Umbilical cord (tissue), 1 donor: ENCODE measurements at regions not wholly inside any gene's neighbourhood (a gene's known extent, or its start where the extent isn't known, plus 50 kb on each side); places are given as distances from the start of the nearest gene placed in this dataset.

Experiments
- DNase-seq: peaks from one replicate; pipeline ENCODE4 v3.0.0-alpha.2; 2015; ENCODE audit warnings: low spot score

DNA sequence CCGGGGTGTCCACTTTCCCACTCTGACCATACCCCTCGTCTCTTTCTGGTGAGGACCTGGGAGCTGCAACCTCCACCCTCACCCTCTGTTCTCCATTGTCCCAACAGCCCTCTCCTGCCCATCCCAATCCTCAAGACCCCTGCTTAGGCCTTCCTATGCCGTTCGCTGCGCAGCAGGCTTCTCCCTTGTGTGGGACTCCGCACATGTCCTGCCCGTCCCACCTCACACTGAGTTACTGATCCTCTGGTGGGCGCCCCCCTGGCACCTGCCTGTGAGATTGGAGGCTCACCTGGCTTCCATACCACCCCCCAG lies 119.5 kb upstream of the SNTG2 start:
- no peak for DNase-seq

DNA sequence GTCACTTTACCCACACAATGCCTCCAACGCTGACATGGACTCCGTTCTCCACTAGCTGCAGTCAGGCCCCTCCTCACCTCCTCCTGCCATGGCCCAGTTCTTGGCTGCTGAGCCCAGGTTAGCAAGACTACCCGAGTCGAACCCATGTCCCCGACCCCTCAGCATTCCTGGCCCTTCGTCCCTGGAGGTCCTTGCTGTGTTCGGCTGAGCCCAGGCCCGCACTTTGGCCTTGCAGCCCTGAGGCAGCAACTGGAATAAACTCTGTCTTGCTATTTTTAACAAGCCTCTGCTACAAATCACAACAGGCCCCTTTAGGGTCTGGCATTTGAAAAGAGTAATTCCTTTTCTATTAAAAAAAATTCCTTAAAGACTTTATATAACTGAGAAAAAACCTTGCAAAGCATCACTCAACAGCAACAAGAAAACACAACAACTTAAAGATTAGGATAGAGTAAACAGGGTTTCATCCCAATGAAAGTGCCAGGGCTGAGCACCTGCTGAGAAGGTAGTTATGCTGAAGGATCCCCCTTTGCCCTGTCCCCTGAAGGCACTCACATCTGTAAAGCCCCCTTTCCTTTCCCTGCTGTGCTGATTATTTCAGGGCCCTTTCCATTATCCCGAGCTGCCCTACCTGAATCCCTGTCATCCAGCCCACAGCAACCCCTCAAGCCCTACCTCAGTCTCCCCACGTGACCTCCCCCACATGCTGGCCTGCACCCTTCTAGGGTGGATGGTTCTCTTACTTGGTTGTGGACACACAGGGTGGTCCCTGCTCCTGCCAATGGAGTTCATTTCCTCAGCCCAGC lies 120.0 kb upstream of the SNTG2 start:
- DNase-seq: no peak

DNA sequence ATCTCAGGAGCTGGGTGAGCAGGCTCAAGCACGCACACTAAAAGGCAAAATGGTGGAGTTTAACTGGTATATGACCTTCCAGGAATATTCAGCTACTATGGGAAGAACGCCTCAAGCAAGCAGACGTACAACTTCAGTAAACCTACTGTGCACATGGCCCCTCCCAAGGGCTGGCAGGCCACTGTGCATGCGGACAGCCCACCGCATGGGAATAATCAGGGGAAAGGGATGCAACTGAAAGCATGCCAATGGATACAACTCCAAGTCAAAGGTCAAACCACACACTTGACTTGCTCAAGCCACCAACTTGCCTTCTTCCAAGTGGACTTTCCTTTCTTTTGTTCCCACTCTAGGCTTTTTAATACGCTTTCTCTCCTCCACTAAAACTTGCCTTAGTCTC lies 121.6 kb upstream of the SNTG2 start:
- no peak for DNase-seq

DNA sequence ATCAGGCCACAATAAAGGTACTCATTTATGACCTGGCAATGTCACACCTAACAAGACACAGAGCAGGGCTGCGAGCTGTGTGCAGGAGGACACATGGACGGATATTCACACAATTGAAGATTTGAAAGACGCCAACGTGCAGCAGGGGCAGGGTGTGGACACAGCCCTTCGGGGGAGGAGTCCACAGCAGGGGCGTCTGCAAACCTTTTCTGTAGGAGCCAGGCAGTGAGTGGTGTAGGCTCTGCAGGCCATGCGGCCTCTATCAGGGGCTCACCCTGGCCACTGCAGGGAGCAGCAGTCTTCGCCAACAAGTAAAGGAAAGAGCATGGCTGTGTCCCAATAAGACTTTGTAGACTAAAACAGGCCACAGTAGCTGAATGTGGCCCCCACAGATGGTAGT lies 125.7 kb upstream of the SNTG2 start:
- no peak for DNase-seq

DNA sequence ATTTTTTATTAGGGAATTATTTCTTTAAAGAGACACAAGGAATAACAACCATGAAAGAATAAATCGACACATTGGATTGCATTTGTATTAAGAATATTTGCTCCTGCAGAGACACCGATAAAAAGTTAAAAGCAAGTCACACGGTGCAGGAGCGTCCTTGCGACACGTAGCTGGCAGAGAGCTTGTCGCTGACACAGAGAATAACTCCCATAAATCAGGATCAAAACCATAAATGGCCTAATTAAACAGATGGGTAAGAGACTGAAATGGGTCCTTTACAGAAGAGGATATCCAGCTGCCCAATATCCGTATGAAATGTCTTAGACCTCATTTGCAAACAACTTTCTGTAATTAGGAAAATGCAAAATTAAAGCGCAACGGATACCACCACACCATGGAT lies 126.1 kb upstream of the SNTG2 start:
- DNase-seq: no peak

DNA sequence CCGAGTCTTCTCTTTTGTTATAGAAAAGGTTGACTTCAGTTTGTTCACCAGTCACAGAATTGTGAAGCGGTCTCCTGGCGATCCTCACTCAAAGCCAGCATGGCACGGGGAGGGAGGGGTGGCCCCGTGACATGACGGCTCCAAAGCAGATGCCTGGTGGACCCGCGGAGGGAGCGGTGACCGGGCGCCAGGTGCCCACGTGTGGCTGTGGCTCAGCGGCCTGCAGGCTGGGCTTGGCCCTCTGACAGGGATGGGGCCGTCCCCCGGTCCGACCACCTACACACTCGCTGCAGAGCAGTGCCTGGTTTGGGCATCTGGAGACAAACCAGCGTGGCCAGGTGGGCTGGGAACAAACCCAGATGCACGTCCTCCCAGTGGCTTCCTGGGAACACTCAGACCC lies 129.1 kb upstream of the SNTG2 start:
- no peak for DNase-seq

DNA sequence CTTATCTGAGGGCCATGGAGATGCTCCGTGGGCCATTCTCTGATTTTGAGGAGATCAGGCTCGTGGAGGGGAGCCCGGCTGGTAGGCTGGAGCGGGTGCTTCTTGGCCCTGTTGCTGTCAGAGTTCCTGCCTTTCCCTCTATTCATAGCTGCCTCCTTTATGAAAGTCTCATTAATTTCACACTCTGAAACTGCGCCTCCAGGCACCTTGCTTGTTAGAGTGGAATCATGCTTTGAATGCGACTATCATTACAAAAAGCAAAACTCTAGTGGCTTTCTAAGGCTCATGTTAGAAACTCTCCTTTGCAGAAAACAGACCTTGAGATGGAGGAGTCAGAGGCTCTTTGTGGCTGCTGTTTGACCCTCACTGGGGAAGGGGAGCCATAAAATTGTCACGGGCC lies 131.0 kb upstream of the SNTG2 start:
- no peak for DNase-seq

DNA sequence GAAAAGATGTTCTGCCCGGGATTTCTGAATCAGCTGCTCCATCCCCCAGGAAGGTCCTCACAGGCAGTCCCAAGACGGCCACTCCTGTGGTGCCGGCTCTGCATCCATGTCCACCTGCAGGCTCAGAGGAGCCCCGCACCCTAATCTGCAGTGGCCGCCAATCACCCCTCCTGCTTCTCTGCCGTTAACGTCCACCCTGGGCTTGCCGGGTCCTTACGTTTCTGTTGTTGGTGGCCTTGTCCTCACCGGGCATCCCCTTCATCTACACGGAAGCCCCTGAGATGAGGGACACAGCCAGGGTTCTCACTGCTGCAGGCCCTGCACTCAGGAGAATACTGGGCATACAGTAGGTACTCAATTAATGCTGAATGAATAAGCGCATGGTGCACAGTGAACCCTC lies 131.5 kb upstream of the SNTG2 start:
- no peak for DNase-seq

DNA sequence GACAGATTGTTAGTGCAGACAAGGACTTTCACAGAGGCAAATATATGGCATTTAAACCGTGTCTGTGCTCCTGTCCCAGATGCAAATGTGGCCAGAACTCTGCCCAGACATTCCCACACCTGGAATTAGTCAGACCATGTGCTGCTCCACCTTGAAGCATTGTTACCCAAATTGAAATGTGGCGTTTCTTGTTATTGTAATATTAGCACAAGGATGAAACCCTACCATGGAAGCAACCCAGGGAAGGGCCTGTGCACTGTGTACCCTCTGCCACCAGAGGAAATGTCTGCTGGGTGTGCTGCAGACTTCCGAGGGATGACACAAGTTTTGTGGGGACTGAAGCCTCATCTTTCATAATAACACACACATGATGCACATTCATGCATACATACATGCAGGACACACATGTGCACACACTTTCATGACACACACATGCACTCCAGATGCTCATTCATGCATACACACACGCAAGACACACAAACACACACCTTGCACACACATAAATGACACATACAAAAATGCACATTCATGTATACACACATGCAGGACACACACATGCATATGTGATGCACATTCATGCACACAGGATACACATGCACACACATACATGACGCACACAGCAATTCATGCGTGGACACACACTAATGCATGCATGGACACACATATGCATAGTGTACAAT lies 133.2 kb upstream of the SNTG2 start:
- DNase-seq: no peak

DNA sequence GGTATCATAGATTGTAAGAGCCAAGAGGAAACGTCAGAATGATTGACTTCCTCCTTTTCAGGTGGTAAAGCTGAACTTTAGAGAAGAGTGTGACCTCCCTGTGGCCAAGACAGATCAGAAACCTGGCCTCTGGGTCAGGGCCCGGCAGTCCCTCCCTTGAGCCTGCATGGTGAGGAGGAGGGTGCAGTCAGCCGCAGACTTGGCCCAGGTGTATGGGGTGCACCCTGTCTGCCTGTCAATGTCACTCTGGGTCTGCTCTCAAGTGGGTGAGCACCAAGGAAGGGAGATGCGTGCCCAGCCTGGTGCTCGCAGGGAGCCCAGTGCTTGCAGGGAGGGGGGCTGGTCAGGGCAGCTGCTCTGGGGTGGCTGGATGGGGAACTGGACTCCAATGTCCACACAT lies 134.4 kb upstream of the SNTG2 start:
- no peak for DNase-seq

DNA sequence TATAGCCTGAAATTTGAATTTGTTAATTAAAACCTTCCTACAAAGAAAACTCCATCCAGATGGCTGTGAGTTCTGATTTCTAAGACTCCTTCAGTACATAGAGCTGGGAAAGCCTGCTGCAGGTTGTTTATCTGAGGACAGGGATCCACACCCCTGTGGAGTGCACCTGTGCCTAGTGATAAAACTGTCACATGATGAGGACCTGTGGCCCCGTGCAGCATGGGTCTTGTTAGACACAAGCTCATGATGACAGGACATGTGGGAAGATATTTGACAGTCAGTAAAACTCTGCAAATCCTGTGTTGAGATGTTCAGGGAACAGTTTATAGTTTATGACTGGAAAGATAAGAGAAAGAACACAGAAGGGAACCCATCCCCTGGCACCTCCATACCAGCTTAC lies 133.2 kb upstream of the TMEM18 start:
- no peak for DNase-seq

DNA sequence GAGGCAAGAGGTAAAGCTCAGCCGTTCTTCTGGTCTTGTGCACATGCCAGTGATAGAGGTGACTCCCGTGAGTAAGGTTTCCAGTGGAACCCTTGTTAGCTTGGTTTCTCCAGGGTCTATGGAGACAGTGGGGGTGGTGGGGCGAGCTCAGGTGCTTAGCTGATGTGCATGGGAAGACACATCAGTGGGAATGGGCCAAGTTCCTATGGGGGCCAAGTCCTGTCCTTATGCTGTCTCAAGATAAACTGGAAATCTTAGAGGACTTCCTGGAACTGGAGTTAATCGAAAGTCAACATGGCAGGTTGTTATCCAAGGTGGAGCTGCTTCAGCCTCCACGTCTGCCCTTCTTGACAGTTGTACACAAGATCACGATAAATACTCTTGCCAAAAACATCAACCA lies 130.1 kb upstream of the TMEM18 start:
- no peak for DNase-seq

DNA sequence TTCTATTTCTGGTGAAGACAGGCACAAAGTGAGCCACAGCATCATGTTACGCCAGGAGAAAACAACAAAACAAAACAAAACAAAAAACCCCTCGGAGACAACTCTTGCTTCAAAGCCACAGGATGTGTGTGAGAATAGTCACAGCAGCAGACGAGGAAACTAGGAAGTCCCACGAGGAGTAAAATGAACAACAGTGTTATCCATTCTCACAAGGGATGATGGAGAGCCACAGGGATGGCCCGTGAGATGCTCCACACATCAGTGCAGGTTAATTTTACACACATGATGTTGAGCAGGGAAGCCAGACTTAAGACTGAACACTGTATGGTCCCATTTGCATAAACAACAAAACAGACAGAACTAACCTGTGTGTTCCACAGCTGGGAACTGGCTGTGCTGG lies 128.5 kb upstream of the TMEM18 start:
- DNase-seq: no peak

DNA sequence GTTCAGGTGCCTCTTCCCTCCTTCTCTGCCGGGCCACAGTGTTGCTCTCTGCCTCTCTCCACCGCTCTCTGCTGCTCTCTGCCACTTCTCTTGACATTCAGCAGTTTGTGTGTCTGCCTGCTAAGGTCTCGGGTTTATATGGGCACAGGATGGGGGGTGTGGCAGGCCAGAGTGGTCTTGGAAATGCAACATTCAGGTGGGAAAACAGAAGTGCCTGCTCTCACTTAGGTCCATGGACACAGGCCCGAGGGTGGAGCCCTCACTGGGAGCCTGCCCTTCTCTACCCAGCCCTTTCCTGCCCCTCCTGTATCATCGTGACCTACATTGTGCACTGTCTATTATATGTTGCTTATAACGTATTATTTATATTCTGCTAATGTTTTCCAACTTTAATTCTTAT lies 120.8 kb upstream of the TMEM18 start:
- no peak for DNase-seq

DNA sequence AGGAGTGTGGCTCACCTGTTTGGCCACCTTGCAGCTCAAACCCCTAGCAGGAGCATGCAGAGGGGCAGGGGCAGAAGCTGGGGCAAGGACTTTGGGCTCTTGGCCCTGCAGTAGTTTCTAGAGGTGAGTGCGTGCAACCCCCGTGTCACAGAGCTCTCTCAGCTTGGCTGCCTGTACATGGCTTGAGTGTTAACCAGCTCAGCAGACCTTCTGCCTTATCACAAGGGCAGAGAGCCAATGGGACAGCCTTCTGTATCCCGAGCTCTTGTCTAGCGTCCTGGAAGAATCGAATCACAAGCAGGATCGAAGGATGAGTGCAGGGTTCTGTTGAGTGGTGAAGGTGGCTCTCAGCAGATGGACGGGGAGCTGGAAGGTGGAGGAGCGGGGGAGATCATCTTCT lies 120.3 kb upstream of the TMEM18 start:
- DNase-seq: peak; percentile 27

DNA sequence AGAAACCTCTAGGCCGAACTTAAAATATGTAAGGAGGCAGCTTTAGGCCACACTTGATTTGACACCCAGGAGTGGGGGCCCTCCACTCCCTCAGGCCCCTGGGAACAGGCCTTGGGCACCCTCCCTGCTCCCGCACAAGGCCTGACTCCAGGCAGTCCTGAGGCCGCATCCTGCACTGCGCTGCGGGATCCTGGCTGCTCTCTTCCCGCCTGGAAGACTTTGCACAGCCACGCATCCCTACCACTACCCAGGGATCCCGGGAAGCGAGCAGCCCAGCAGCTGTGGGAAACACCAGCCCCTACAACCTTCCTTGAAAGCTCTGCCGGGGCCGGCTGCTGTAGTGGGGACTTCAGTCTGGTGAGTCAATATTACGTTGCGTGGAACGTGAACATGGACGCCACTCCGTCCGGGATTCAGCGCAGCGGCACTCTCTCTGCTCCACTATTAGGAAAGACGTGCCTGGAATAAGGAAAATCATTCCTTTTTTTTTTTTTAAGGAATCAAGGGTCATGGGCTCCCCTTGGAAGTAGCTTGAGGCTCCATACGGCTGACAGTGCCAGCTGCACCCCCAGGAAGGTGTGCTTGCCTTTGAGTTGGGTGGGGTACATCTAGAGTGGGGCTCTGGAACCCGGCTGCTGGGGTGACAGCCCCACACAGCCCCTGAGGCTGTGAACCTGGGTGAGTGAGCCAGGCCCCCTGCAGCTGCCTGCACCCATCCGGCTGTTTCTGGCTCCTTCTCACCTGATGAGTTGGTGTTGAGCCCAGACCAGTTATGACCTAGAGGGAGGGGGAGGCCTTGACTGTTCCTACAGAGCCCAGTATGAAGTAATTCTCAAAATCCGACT lies 119.2 kb upstream of the TMEM18 start:
- no peak for DNase-seq

DNA sequence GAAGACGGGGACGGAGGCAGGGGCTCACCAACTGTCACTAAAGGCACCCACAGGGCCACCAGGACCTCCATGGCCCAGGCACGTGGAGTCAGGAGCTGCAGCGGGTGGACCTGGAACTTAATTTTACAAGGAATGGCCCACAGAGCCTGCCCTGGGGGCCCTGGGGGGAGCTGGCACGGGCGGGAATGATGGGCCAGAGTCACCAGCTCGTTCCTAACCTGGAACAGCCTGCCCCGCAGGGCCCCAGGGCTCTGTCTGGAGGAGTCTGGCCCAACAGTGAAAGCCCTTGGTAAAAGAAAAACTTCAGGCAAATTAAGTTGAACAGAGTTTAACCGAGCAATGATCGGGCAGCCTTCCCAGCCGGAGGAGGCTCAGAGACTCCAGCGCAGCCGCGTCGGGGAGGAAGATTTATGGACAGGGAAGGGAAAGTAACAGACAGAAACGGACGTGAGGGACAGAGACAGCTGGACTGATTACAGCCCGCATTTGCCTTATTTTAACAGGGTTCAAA lies 118.4 kb upstream of the TMEM18 start:
- DNase-seq: no peak

DNA sequence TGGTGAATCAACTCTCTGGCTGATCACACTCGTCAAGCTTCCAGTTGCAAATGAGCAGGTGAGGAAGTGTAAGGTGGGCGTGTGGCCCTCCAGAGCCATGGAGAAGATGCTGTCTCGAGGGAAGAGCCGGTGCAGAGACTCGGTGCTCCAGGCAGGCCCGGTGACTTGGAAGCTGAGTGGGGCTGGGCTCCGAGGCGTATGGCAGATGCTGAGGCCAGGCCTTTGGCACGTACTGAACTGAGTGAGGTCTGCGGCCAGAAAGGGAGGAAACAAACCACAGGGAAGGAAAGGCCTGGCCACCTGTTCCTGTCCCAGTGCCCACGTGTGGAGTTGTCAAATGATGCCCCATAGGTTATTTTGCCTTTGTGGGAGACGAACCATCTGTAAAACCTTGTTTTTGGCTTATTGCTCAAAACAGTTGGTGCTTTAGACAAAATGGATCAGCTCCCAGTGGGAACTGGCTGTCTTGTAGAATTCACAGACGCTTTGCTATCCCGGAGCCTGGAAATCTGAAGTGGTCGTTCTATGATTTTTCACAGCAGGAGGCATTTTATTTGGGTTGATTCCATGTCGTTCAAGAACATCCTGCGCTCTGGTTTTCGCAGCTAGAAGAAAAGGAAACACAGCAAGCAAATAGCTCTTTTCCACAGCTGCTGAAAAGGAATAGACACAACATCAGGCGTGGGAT lies 117.5 kb upstream of the TMEM18 start:
- DNase-seq: no peak

DNA sequence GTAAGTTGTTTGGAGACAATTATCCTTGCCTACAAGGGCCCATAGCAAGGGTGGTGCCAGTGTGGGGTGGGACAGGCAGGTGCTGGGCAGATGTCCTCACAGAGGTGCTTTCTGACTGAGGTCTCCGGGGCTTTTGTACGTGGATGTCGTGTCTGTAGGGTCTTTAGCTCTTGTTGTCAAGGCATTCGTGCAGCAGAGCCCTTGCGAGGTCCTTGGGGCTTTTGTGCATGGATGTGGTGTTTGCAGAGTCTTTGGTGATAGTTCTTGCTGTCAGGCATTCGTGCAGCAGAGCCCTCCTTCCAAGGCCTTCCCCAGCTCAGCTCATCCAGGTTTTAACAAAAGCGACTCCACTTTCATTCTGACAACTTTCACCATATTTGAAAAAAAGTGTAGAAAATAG lies 116.0 kb upstream of the TMEM18 start:
- DNase-seq: no peak

DNA sequence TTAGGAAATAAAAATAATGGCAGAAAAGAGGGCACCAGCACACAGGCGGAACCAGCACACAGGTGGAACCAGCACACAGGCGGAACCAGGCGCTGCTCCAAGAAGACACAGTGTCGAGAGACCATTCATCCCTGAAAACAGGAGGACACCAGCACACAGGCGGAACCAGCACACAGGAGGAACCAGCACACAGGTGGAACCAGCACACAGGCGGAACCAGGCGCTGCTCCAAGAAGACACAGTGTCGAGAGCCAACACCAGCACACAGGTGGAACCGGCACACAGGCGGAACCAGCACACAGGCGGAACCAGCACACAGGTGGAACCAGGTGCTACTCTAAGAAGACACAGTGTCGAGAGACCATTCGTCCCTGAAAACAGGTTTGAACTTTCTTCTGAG lies 115.5 kb upstream of the TMEM18 start:
- no peak for DNase-seq

DNA sequence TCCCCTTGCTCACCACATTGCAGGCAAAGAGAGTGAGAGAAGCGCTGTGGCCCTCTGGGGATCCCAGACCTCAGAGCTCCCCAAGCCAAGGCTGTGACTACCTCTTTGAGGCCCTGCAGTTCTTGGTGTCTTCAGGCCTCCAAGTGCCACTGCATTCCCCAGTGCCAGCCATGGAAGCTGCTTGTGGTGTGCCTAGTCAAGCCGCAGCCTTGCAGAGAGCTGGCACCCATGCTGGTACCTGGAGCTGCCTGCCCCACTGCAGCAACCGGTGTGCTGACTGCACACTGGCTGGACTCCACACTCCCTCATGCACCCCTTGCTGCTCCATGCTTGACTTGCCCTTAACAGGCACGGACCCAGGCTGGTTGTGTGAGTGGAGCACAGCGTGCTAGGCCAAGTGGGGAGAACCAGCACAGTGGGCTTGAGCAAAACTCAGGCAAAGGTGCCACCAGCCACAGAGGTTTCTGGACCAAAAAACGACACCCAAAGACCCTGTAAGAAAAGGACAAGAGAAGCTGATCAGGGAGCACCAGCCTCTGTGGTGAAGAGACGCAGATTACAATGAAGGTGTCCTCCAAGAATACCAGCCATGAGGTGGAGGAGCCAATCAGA lies 113.5 kb upstream of the TMEM18 start:
- DNase-seq: no peak

DNA sequence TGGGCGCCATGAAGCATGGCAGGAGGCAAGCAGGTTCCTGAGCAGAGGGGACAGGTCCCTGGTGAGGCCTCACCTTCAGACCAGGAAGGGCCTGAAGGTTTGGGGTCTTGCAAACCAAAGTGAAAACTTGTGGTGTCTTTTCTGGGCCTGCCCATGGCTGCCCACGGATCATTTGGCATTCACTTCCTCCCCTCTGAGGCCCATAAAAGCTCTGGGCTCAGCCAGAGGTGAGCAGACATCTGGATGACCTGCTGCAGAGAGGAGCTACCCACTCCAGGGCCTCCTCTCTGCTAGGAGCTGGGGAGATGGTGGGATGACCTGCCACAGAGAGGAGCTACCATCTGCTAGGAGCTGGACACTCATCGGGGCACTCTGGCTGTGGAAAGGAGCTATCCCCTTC lies 112.9 kb upstream of the TMEM18 start:
- no peak for DNase-seq
